GM19025 (cell line): ENCODE measurements at regions not wholly inside any gene's neighbourhood (a gene's known extent, or its start where the extent isn't known, plus 50 kb on each side); places are given as distances from the start of the nearest gene placed in this dataset.
"Not testable (repeated sequence)": the region's sequence is repeated elsewhere in the genome, so short reads cannot be mapped to it uniquely, and the experiment has no call there.

ENCODE experiments used
- ATAC-seq: cut with Tn5 transposase; IDR thresholded peaks from one replicate; pipeline ENCODE4 v1.9.1; 2021; ENCODE audit warnings: mild to moderate bottlenecking, low read depth, moderate library complexity; ENCODE audit not compliant: unreplicated experiment

GRCh38 chr13:62799038-62799535 lies 1383.4 kb upstream of the PCDH20 start:
- no peak for ATAC-seq

GRCh38 chr13:62793850-62794249 lies 1378.2 kb upstream of the PCDH20 start:
- no peak for ATAC-seq

- ATAC-seq = no peak
Measured at GRCh38 chr13:62781866-62782265, 1366.2 kb upstream of the PCDH20 start.

- no peak for ATAC-seq
Measured at GRCh38 chr13:62779161-62779560, 1363.5 kb upstream of the PCDH20 start.

- ATAC-seq = no peak
Measured at GRCh38 chr13:62767473-62767872, 1351.8 kb upstream of the PCDH20 start.

GRCh38 chr13:62760724-62761123 lies 1345.1 kb upstream of the PCDH20 start:
- ATAC-seq = no peak

- no peak for ATAC-seq
Measured at GRCh38 chr13:62747629-62748028, 1332.0 kb upstream of the PCDH20 start.

GRCh38 chr13:62747152-62747551 lies 1331.5 kb upstream of the PCDH20 start:
- no peak for ATAC-seq

GRCh38 chr13:62729746-62730145 lies 1314.1 kb upstream of the PCDH20 start:
- not testable (repeated sequence) for ATAC-seq

- no peak for ATAC-seq
Measured at GRCh38 chr13:62721893-62722292, 1306.2 kb upstream of the PCDH20 start.

- not testable (repeated sequence) for ATAC-seq
Measured at GRCh38 chr13:62711948-62712347, 1296.3 kb upstream of the PCDH20 start.

GRCh38 chr13:62710787-62711186 lies 1295.1 kb upstream of the PCDH20 start:
- no peak for ATAC-seq

GRCh38 chr13:62706048-62706447 lies 1290.4 kb upstream of the PCDH20 start:
- ATAC-seq = no peak

GRCh38 chr13:62704875-62705274 lies 1289.2 kb upstream of the PCDH20 start:
- ATAC-seq = no peak

GRCh38 chr13:62702502-62702901 lies 1286.9 kb upstream of the PCDH20 start:
- no peak for ATAC-seq

- no peak for ATAC-seq
Measured at GRCh38 chr13:62697701-62698100, 1282.1 kb upstream of the PCDH20 start.

GRCh38 chr13:62696490-62696889 lies 1280.8 kb upstream of the PCDH20 start:
- no peak for ATAC-seq

- no peak for ATAC-seq
Measured at GRCh38 chr13:62687732-62688131, 1272.1 kb upstream of the PCDH20 start.

GRCh38 chr13:62684359-62684758 lies 1268.7 kb upstream of the PCDH20 start:
- ATAC-seq = no peak

GRCh38 chr13:62682788-62683187 lies 1267.1 kb upstream of the PCDH20 start:
- no peak for ATAC-seq

- ATAC-seq = no peak
Measured at GRCh38 chr13:62678039-62678438, 1262.4 kb upstream of the PCDH20 start.

- no peak for ATAC-seq
Measured at GRCh38 chr13:62663767-62664166, 1248.1 kb upstream of the PCDH20 start.

- ATAC-seq = no peak
Measured at GRCh38 chr13:62659365-62659764, 1243.7 kb upstream of the PCDH20 start.
